Tibial nerve (tissue), 4 donors: ENCODE measurements at regions not wholly inside any gene's neighbourhood (a gene's known extent, or its start where the extent isn't known, plus 50 kb on each side); places are given as distances from the start of the nearest gene placed in this dataset.

Experiments used
- CTCF ChIP-seq, 5 experiments: fragments of 200-600 bp in 3 of 5; fragments of 450-650 bp in 2 of 5; sonication (generic) in 3 of 5; IDR thresholded peaks; one replicate each; pipeline ENCODE4 v1.5.1; 2016 to 2019; ENCODE audit warnings: antibody characterized with exemption in 5 of 5, mild to moderate bottlenecking in 3 of 5, moderate library complexity in 2 of 5
- EP300 ChIP-seq, 2 donors: sonication (generic); formaldehyde crosslinking; IDR thresholded peaks; one replicate each; pipeline ENCODE4 v1.6.1; 2017; ENCODE audit warnings: antibody characterized with exemption in 2 of 2, mild to moderate bottlenecking in 1 of 2

- no peak for TF ChIP-seq EP300 (IDR thresholded peaks at IDR 0.05)
- TF ChIP-seq CTCF (IDR thresholded peaks at IDR 0.05): no peak
Measured at GRCh38 chr6:156559162-156559690, 218.0 kb upstream of the ARID1B start.
